ENCODE measurements at regions not wholly inside any gene's neighbourhood (a gene's known extent, or its start where the extent isn't known, plus 50 kb on each side); places are given as distances from the start of the nearest gene placed in this dataset.
A peak's percentile ranks its signal among the peaks of the same experiment; 100 is the strongest.

GRCh38 chr6:22010102-22010501 is 286.7 kb downstream of the PRL start:
- in situ Hi-C loops (cut with MboI; ENCODE audit: low sequenced_read_pairs) = no loop called here
- H3K4me2 ChIP-seq (ENCODE audit: low read depth, low read length) = no peak overlapping the region
- no peak overlapping the region; the same call in 1 of the 2 replicates for H2BK120ac ChIP-seq (ENCODE audit: low read depth, low read length)
- H3K14ac ChIP-seq (replicated peaks; ENCODE audit: low read depth, low read length) = no peak overlapping the region
- no peak overlapping the region for H3K56ac ChIP-seq (ENCODE audit: extremely low read depth, insufficient read depth, low read length)
- peaks cover 2% of the 10 kb centered on the region; the same call in 1 of the 2 replicates for H3K4me1 ChIP-seq (ENCODE audit: control insufficient read depth, insufficient read depth, low read length)
- H3K9ac ChIP-seq (ENCODE audit: low read depth, low read length) = no peak overlapping the region
- no peaks in the 10 kb centered on the region for H3K27me3 ChIP-seq (ENCODE audit: control insufficient read depth, insufficient read depth, low read length)
- H2BK15ac ChIP-seq (ENCODE audit: low read depth, low read length) = no peak overlapping the region
- intact Hi-C loops (cut with micrococcal nuclease) = no loop called here
- no peak for ATAC-seq (ENCODE audit: low read depth)
- H3K4ac ChIP-seq (ENCODE audit: low read depth, low read length) = peak overlapping the region; percentile 8; the same call in 1 of the 2 replicates
- ChIA-PET CTCF (interaction anchor here (0.7 kb wide), 1 partner anchor 541 kb away, joined by 4 read pairs; no protein-coding TSS in a partner anchor), POLR2A (ENCODE audit: unreplicated experiment) (no interaction called here)
- dilution Hi-C loops (cut with HindIII; ENCODE audit: low sequenced_read_pairs, unreplicated experiment) = no loop called here
- no peak overlapping the region for H3K23ac ChIP-seq (ENCODE audit: low read depth, low read length)
- H4K5ac ChIP-seq (ENCODE audit: low read depth, low read length) = no peak overlapping the region
- TF ChIP-seq BHLHE40 (IDR thresholded peaks at IDR 0.05; ENCODE audit: low read depth, low read length) (no peak), RCOR1 (IDR thresholded peaks at IDR 0.05; ENCODE audit: insufficient replicate concordance, low read length) (no peak), CHD1 (IDR thresholded peaks at IDR 0.05; ENCODE audit: low read depth, low read length) (no peak), RFX5 (IDR thresholded peaks at IDR 0.05; ENCODE audit: low read depth, low read length) (no peak), FOS (IDR thresholded peaks at IDR 0.05; ENCODE audit: low read depth, low read length) (no peak), CTCF (conservative IDR thresholded peaks at IDR 0.05; ENCODE audit: low read depth, low read length) (no peak), MAZ (IDR thresholded peaks at IDR 0.05; ENCODE audit: borderline replicate concordance, low read depth, low read length) (no peak), SMC3 (IDR thresholded peaks at IDR 0.05; ENCODE audit: low read depth, low read length) (no peak), RAD21 (IDR thresholded peaks at IDR 0.05; ENCODE audit: low read length) (no peak), ELK1 (IDR thresholded peaks at IDR 0.05; ENCODE audit: borderline replicate concordance, low read depth, low read length) (no peak)
- H3K36me3 ChIP-seq (ENCODE audit: control insufficient read depth, insufficient read depth, low read length) = no peaks in the 10 kb centered on the region
- peak overlapping the region; percentile 39 for H4K91ac ChIP-seq (ENCODE audit: insufficient read depth, low read depth, low read length)
- H2AK5ac ChIP-seq (ENCODE audit: low read depth, low read length) = peak overlapping the region; percentile 66; the same call in 1 of the 2 replicates
- H3K27ac ChIP-seq (ENCODE audit: insufficient read depth, low read length) = no peak overlapping the region
- no peak overlapping the region for H4K8ac ChIP-seq (ENCODE audit: low read depth in 2 of 2, low read length in 2 of 2)
- no peak overlapping the region for H3K4me3 ChIP-seq (ENCODE audit: insufficient read depth, low read depth, low read length)
- H2AK9ac ChIP-seq (replicated peaks; ENCODE audit: low read depth, low read length, poor library complexity) = no peak overlapping the region
- H3K18ac ChIP-seq (ENCODE audit: low read depth, low read length) = no peak overlapping the region
- peaks cover 3% of the 10 kb centered on the region for H3K9me3 ChIP-seq (ENCODE audit: control insufficient read depth, insufficient read depth, low read length)
- no peaks in the 10 kb centered on the region for H3K79me1 ChIP-seq (ENCODE audit: low read depth in 1 of 2, low read length in 2 of 2)
- H3K9me1 ChIP-seq (ENCODE audit: insufficient read depth, low read length) = peaks cover 6% of the 10 kb centered on the region; the same call in 1 of the 2 replicates
- H2AFZ ChIP-seq (replicated peaks; ENCODE audit: low read length, poor library complexity) = no peak overlapping the region
- no TSS peak for BruUV-seq (replicated peaks)
- WGBS, 2 experiments (ENCODE audit: extremely low coverage in 2 of 2, insufficient read length in 1 of 2) = no CpG with 5 or more reads among the region's 3 CpGs
- no peak overlapping the region for H2BK20ac ChIP-seq (ENCODE audit: low read depth, low read length)
- no peak overlapping the region for H2BK5ac ChIP-seq (ENCODE audit: low read depth, low read length, poor library complexity, severe bottlenecking)
- DNase-seq = no peak
- no peaks in the 10 kb centered on the region for H4K20me1 ChIP-seq (ENCODE audit: insufficient read depth, low read length)
